OCI-LY1 (cell line): ENCODE measurements at regions not wholly inside any gene's neighbourhood (a gene's known extent, or its start where the extent isn't known, plus 50 kb on each side); places are given as distances from the start of the nearest gene placed in this dataset.

Experiments
- H2AFZ ChIP-seq: fragments of 200-600 bp; sonication (generic), shearing (Covaris generic); 2 replicates; pipeline ENCODE4 v1.6.0; 2014; ENCODE audit warnings: antibody characterized with exemption, mild to moderate bottlenecking, low read length
- H3F3A ChIP-seq: fragments of 200-600 bp; sonication (generic), shearing (Covaris generic); 2 replicates; pipeline ENCODE4 v1.6.0; 2014; ENCODE audit warnings: mild to moderate bottlenecking, antibody characterized with exemption, low read length, moderate library complexity; ENCODE audit not compliant: insufficient read depth
- H3K27ac ChIP-seq: fragments of 200-600 bp; sonication (generic); 2 replicates; pipeline ENCODE4 v1.5.1; 2014; ENCODE audit warnings: low read length, mixed run types, mild to moderate bottlenecking, low read depth; ENCODE audit not compliant: poor library complexity, severe bottlenecking
- H3K27me3 ChIP-seq: fragments of 200-600 bp; sonication (generic); 2 replicates; pipeline ENCODE4 v1.6.0; 2014; ENCODE audit warnings: antibody characterized with exemption, mild to moderate bottlenecking, low read length, moderate library complexity; ENCODE audit not compliant: insufficient read depth
- H3K36me3 ChIP-seq: fragments of 200-600 bp; sonication (generic); 2 replicates; pipeline ENCODE4 v1.6.1; 2014; ENCODE audit warnings: mild to moderate bottlenecking, antibody characterized with exemption, low read length, moderate library complexity, mixed read lengths; ENCODE audit not compliant: insufficient read depth
- H3K4me1 ChIP-seq: fragments of 200-600 bp; sonication (generic); 2 replicates; pipeline ENCODE4 v1.5.1; 2014; ENCODE audit warnings: mild to moderate bottlenecking, low read length, moderate library complexity; ENCODE audit not compliant: insufficient read depth, severe bottlenecking
- H3K4me2 ChIP-seq: fragments of 200-600 bp; sonication (generic), shearing (Covaris generic); 2 replicates; pipeline ENCODE4 v1.6.1; 2014; ENCODE audit warnings: low read length
- H3K4me3 ChIP-seq: fragments of 200-600 bp; sonication (generic); 2 replicates; pipeline ENCODE4 v1.5.1; 2014; ENCODE audit warnings: low read length, low read depth, mild to moderate bottlenecking, mixed read lengths; ENCODE audit not compliant: poor library complexity, severe bottlenecking
- H3K79me2 ChIP-seq: fragments of 200-600 bp; shearing (Covaris generic); 2 replicates; pipeline ENCODE4 v1.6.1; 2016; ENCODE audit warnings: mixed run types, low read length, mixed read lengths; ENCODE audit not compliant: insufficient read depth
- H3K9ac ChIP-seq: fragments of 200-600 bp; sonication (generic), shearing (Covaris generic); 2 replicates; pipeline ENCODE4 v1.6.1; 2014; ENCODE audit warnings: mild to moderate bottlenecking, low read length, mixed read lengths
- H3K9me2 ChIP-seq: fragments of 200-600 bp; sonication (generic), shearing (Covaris generic); 2 replicates; pipeline ENCODE4 v1.6.1; 2014; ENCODE audit warnings: low read depth, mild to moderate bottlenecking, low read length, mixed read lengths
- H3K9me3 ChIP-seq: fragments of 200-600 bp; shearing (Covaris generic); 2 replicates; pipeline ENCODE4 v1.6.1; 2014; ENCODE audit warnings: low read length, mixed read lengths
- H4K20me1 ChIP-seq: fragments of 200-600 bp; sonication (generic), shearing (Covaris generic); 2 replicates; pipeline ENCODE4 v1.6.0; 2016; ENCODE audit warnings: mild to moderate bottlenecking, low read length; ENCODE audit not compliant: insufficient read depth
- EZH2 ChIP-seq: fragments of 200-600 bp; sonication (generic), shearing (Covaris generic); IDR thresholded peaks from 2 replicates; pipeline ENCODE4 v1.8.0; 2017; ENCODE audit warnings: borderline replicate concordance, mixed run types, mild to moderate bottlenecking, antibody characterized with exemption, low read length, moderate library complexity, mixed read lengths
- TF ChIP-seq, protein P1 (sequence below): fragments of 200-600 bp; sonication (generic), shearing (Covaris generic); IDR thresholded peaks from 2 replicates; pipeline ENCODE4 v1.5.1; 2017; ENCODE audit warnings: mild to moderate bottlenecking, antibody characterized with exemption, low read length, moderate library complexity, mixed read lengths

GRCh38 chr19:30969591-30969990, 379.6 kb downstream of the TSHZ3 start:
- Histone ChIP-seq H3K79me2 (no peaks in the 10 kb centered on the region), H3K27ac (no peak overlapping the region), H3F3A (no peaks in the 10 kb centered on the region), H3K9me2 (no peaks in the 10 kb centered on the region), H3K9me3 (no peaks in the 10 kb centered on the region), H2AFZ (no peak overlapping the region), H3K4me1 (no peaks in the 10 kb centered on the region), H3K27me3 (no peaks in the 10 kb centered on the region), H4K20me1 (no peaks in the 10 kb centered on the region), H3K4me2 (no peak overlapping the region), H3K4me3 (no peak overlapping the region), H3K36me3 (no peaks in the 10 kb centered on the region), H3K9ac (no peak overlapping the region)
- TF ChIP-seq EZH2, result no peak
- TF ChIP-seq, protein P1, sequence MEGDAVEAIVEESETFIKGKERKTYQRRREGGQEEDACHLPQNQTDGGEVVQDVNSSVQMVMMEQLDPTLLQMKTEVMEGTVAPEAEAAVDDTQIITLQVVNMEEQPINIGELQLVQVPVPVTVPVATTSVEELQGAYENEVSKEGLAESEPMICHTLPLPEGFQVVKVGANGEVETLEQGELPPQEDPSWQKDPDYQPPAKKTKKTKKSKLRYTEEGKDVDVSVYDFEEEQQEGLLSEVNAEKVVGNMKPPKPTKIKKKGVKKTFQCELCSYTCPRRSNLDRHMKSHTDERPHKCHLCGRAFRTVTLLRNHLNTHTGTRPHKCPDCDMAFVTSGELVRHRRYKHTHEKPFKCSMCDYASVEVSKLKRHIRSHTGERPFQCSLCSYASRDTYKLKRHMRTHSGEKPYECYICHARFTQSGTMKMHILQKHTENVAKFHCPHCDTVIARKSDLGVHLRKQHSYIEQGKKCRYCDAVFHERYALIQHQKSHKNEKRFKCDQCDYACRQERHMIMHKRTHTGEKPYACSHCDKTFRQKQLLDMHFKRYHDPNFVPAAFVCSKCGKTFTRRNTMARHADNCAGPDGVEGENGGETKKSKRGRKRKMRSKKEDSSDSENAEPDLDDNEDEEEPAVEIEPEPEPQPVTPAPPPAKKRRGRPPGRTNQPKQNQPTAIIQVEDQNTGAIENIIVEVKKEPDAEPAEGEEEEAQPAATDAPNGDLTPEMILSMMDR, result no peak

- Histone ChIP-seq H3K79me2 (no peaks in the 10 kb centered on the region), H3K9me2 (no peaks in the 10 kb centered on the region), H3K27me3 (no peaks in the 10 kb centered on the region), H3K4me1 (no peaks in the 10 kb centered on the region), H4K20me1 (no peaks in the 10 kb centered on the region), H3K36me3 (no peaks in the 10 kb centered on the region), H3K4me2 (no peak overlapping the region), H3K9ac (no peak overlapping the region), H3K27ac (no peak overlapping the region), H3F3A (no peaks in the 10 kb centered on the region), H2AFZ (no peak overlapping the region), H3K4me3 (no peak overlapping the region), H3K9me3 (no peaks in the 10 kb centered on the region)
- no peak for TF ChIP-seq EZH2
- TF ChIP-seq, protein P1, result no peak
Observed at GRCh38 chr19:30968841-30969399, 380.3 kb downstream of the TSHZ3 start.

- H3K9me3 ChIP-seq, result no peaks in the 10 kb centered on the region
- H3K36me3 ChIP-seq, result no peaks in the 10 kb centered on the region
- no peaks in the 10 kb centered on the region for H3K79me2 ChIP-seq
- no peak overlapping the region for H3K4me3 ChIP-seq
- no peak overlapping the region for H3K9ac ChIP-seq
- H3K4me1 ChIP-seq, result no peaks in the 10 kb centered on the region
- no peaks in the 10 kb centered on the region for H3K9me2 ChIP-seq
- H3K27ac ChIP-seq, result no peak overlapping the region
- H4K20me1 ChIP-seq, result no peaks in the 10 kb centered on the region
- no peaks in the 10 kb centered on the region for H3K27me3 ChIP-seq
- H3K4me2 ChIP-seq, result no peak overlapping the region
- TF ChIP-seq, protein P1, result no peak
- no peak for TF ChIP-seq EZH2
- H3F3A ChIP-seq, result no peaks in the 10 kb centered on the region
- H2AFZ ChIP-seq, result no peak overlapping the region
Observed at GRCh38 chr19:30968210-30968609, 381.0 kb downstream of the TSHZ3 start.
